ENCODE measurements at regions not wholly inside any gene's neighbourhood (a gene's known extent, or its start where the extent isn't known, plus 50 kb on each side); places are given as distances from the start of the nearest gene placed in this dataset.

- H3K27me3 ChIP-seq (ENCODE audit: insufficient read depth, low read length, poor library complexity): no peaks in the 10 kb centered on the region
- no peaks in the 10 kb centered on the region for H3K9me3 ChIP-seq (ENCODE audit: insufficient read depth, low read length, severe bottlenecking)
- no peaks in the 10 kb centered on the region for H4K20me1 ChIP-seq (ENCODE audit: insufficient read depth, low read length)
- H3K79me2 ChIP-seq (ENCODE audit: insufficient read depth, low read length): no peaks in the 10 kb centered on the region
- H3K36me3 ChIP-seq (ENCODE audit: insufficient read depth, low read length): no peaks in the 10 kb centered on the region
- no peak overlapping the region for H3K4me2 ChIP-seq (ENCODE audit: insufficient read depth, low read length)
- DNase-seq (no peak), ATAC-seq (ENCODE audit: insufficient read depth, low read depth) (no peak)
- no peak overlapping the region for H3K4me3 ChIP-seq (ENCODE audit: low read depth in 1 of 2, low read length in 2 of 2)
- TF ChIP-seq EZH2 (IDR thresholded peaks at IDR 0.05; ENCODE audit: borderline replicate concordance, low read depth, low read length, severe bottlenecking) (no peak), CTCF (IDR thresholded peaks at IDR 0.05; ENCODE audit: borderline replicate concordance, extremely low read depth, low read length, poor library complexity, severe bottlenecking) (no peak)
- H3K9ac ChIP-seq (ENCODE audit: low read depth, low read length): no peak overlapping the region
- no peak overlapping the region for H3K27ac ChIP-seq (ENCODE audit: low read length)
- no peak overlapping the region for H2AFZ ChIP-seq (ENCODE audit: low read depth, low read length)
- H3K4me1 ChIP-seq (ENCODE audit: insufficient read depth, low read length): no peaks in the 10 kb centered on the region
Observed at GRCh38 chr10:20966426-20966825, 69.3 kb upstream of the NEBL start.

GRCh38 chr10:20963721-20964595 is 66.8 kb upstream of the NEBL start:
- Histone ChIP-seq H3K4me3 (ENCODE audit: low read depth in 1 of 2, low read length in 2 of 2) (no peak overlapping the region), H3K27me3 (ENCODE audit: insufficient read depth, low read length, poor library complexity) (no peaks in the 10 kb centered on the region), H2AFZ (ENCODE audit: low read depth, low read length) (no peak overlapping the region), H3K79me2 (ENCODE audit: insufficient read depth, low read length) (no peaks in the 10 kb centered on the region), H3K4me1 (ENCODE audit: insufficient read depth, low read length) (no peaks in the 10 kb centered on the region), H3K9ac (ENCODE audit: low read depth, low read length) (no peak overlapping the region), H3K27ac (ENCODE audit: low read length) (no peak overlapping the region), H3K4me2 (ENCODE audit: insufficient read depth, low read length) (no peak overlapping the region), H3K9me3 (ENCODE audit: insufficient read depth, low read length, severe bottlenecking) (no peaks in the 10 kb centered on the region), H4K20me1 (ENCODE audit: insufficient read depth, low read length) (no peaks in the 10 kb centered on the region), H3K36me3 (ENCODE audit: insufficient read depth, low read length) (no peaks in the 10 kb centered on the region)
- no peak for ATAC-seq (ENCODE audit: insufficient read depth, low read depth)
- TF ChIP-seq EZH2 (IDR thresholded peaks at IDR 0.05; ENCODE audit: borderline replicate concordance, low read depth, low read length, severe bottlenecking) (no peak), CTCF (IDR thresholded peaks at IDR 0.05; ENCODE audit: borderline replicate concordance, extremely low read depth, low read length, poor library complexity, severe bottlenecking) (no peak)
- DNase-seq: no peak

GRCh38 chr10:20963056-20963455 is 65.9 kb upstream of the NEBL start:
- Histone ChIP-seq H3K9ac (ENCODE audit: low read depth, low read length) (no peak overlapping the region), H3K27ac (ENCODE audit: low read length) (no peak overlapping the region), H3K9me3 (ENCODE audit: insufficient read depth, low read length, severe bottlenecking) (no peaks in the 10 kb centered on the region), H3K4me1 (ENCODE audit: insufficient read depth, low read length) (no peaks in the 10 kb centered on the region), H3K4me3 (ENCODE audit: low read depth in 1 of 2, low read length in 2 of 2) (no peak overlapping the region), H3K36me3 (ENCODE audit: insufficient read depth, low read length) (no peaks in the 10 kb centered on the region), H3K27me3 (ENCODE audit: insufficient read depth, low read length, poor library complexity) (no peaks in the 10 kb centered on the region), H2AFZ (ENCODE audit: low read depth, low read length) (no peak overlapping the region), H3K4me2 (ENCODE audit: insufficient read depth, low read length) (no peak overlapping the region), H3K79me2 (ENCODE audit: insufficient read depth, low read length) (no peaks in the 10 kb centered on the region), H4K20me1 (ENCODE audit: insufficient read depth, low read length) (no peaks in the 10 kb centered on the region)
- DNase-seq: no peak
- no peak for ATAC-seq (ENCODE audit: insufficient read depth, low read depth)
- no peak for TF ChIP-seq EZH2 (IDR thresholded peaks at IDR 0.05; ENCODE audit: borderline replicate concordance, low read depth, low read length, severe bottlenecking)

- no peak overlapping the region for H3K9ac ChIP-seq (ENCODE audit: low read depth, low read length)
- H3K27me3 ChIP-seq (ENCODE audit: insufficient read depth, low read length, poor library complexity): peaks cover 3% of the 10 kb centered on the region
Observed at GRCh38 chr10:20962165-20962564, 65.1 kb upstream of the NEBL start.

More at GRCh38 chr10:20962165-20962564, 65.1 kb upstream of the NEBL start:
- no peaks in the 10 kb centered on the region for H3K79me2 ChIP-seq (ENCODE audit: insufficient read depth, low read length)
- no peaks in the 10 kb centered on the region for H3K36me3 ChIP-seq (ENCODE audit: insufficient read depth, low read length)
- no peak for DNase-seq
- no peaks in the 10 kb centered on the region for H3K4me1 ChIP-seq (ENCODE audit: insufficient read depth, low read length)
- TF ChIP-seq EZH2 (IDR thresholded peaks at IDR 0.05; ENCODE audit: borderline replicate concordance, low read depth, low read length, severe bottlenecking) (no peak), CTCF (IDR thresholded peaks at IDR 0.05; ENCODE audit: borderline replicate concordance, extremely low read depth, low read length, poor library complexity, severe bottlenecking) (no peak)
- H3K4me2 ChIP-seq (ENCODE audit: insufficient read depth, low read length): no peak overlapping the region
- no peak overlapping the region for H3K4me3 ChIP-seq (ENCODE audit: low read depth in 1 of 2, low read length in 2 of 2)
- no peaks in the 10 kb centered on the region for H3K9me3 ChIP-seq (ENCODE audit: insufficient read depth, low read length, severe bottlenecking)
- no peak overlapping the region for H3K27ac ChIP-seq (ENCODE audit: low read length)
- ATAC-seq (ENCODE audit: insufficient read depth, low read depth): no peak
- H4K20me1 ChIP-seq (ENCODE audit: insufficient read depth, low read length): no peaks in the 10 kb centered on the region
- H2AFZ ChIP-seq (ENCODE audit: low read depth, low read length): no peak overlapping the region

All from DND-41 (cell line).